ENCODE measurements at regions not wholly inside any gene's neighbourhood (a gene's known extent, or its start where the extent isn't known, plus 50 kb on each side); places are given as distances from the start of the nearest gene placed in this dataset.
"Not testable (repeated sequence)": the region's sequence is repeated elsewhere in the genome, so short reads cannot be mapped to it uniquely, and the experiment has no call there.

DNA sequence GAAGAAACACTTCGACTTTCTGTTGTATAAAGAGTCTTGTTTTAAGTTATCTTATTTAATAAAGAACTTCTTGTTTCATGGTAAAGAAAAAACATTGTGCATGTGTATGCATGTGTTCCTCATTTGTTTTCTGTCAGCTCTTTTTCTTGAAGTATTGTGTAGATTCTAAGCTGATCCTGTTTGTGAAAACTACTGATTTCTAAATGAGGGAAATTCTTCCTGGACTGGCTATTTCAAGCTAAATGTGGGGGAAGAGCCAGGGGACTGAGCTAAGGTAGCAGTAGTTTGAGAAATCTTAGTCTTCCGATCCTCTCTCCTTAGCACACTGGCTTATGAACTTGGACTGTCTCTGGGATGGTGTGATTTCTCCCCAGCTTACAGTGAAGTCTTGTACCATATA, 56.4 kb upstream of the RBMS1 start:
- DNase-seq: no peak

DNA sequence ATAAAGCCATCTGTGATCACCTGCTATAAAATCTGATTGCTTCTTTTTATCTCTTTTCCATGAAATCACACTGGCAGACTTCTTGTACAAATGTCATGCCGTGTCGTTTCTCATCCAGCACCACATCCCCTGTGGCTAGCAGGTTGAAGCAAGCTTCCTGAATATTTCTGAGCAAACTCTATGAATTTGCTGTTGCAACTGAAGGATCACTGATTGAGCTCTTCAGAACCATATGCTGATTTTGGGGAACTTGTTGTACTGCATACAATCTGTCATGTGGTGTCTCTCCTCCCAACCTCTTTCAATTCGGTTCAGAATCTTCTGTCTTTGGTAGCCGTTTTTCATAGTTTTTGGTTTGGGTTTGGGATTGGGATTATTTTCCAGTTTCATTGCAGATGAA, 57.7 kb upstream of the RBMS1 start:
- DNase-seq: no peak

DNA sequence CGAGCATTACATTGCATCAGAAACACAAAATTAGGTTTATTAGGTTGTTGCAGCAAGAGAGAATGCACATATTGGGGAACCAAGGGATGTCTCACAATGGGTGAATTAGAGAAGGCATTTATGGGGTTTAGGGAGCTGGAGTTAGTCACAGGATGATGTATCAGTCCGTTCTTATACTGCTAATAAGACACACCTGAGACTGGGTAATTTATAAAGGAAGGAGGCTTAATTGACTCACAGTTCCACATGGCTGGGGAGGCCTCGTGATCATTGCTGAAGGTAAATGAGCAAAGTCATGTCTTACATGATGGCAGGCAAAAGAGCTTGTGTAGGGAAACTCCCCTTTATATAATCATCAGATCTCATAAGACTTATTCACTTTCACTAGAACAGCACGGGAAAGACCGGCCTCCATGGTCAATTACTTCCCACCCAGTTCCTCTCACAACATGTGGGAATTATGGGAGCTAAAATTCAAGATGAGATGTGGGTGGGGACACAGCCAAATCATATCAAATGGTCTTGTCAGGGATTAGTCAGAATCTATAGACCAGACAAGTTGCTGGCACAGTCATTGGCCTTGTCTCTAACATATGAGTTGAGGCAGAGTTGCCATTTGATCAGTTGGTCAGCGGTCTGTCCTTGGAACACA, 61.9 kb upstream of the RBMS1 start:
- no peak for DNase-seq

DNA sequence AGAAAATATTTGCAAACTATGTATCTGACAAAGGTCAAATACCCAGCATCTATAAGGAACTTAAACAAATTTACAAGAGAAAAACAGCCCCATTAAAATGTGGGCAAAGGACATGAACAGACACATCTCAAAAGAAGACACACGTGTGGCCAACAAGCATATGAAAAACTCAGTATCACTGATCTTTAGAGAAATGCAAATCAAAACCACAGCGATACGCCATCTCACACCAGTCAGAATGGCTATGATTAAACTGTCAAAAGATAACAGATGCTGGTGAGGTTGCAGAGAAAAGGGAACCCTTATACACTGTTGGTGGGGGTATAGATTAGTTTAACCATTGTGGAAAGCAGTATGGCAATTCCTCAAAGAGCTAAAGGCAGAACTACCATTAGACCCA, 64.3 kb upstream of the RBMS1 start:
- no peak for DNase-seq

DNA sequence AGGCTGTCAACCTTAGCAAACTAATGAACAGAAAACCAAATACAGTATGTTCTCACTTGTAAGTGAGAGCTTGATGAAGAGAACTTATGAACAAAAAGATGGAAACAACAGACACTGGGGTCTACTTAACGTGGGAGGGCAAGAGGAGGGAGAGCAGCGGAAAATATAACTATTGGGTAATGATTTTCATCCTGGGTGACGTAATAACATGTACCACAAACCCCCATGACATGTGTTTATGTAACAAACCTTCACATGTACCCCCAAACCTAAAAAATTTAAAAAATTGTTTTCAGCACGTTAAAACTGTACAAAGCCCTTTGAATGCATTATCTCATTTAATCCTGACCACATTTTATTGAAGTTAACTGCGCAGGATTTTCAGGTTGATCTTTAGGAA, 64.9 kb upstream of the RBMS1 start:
- DNase-seq: no peak

DNA sequence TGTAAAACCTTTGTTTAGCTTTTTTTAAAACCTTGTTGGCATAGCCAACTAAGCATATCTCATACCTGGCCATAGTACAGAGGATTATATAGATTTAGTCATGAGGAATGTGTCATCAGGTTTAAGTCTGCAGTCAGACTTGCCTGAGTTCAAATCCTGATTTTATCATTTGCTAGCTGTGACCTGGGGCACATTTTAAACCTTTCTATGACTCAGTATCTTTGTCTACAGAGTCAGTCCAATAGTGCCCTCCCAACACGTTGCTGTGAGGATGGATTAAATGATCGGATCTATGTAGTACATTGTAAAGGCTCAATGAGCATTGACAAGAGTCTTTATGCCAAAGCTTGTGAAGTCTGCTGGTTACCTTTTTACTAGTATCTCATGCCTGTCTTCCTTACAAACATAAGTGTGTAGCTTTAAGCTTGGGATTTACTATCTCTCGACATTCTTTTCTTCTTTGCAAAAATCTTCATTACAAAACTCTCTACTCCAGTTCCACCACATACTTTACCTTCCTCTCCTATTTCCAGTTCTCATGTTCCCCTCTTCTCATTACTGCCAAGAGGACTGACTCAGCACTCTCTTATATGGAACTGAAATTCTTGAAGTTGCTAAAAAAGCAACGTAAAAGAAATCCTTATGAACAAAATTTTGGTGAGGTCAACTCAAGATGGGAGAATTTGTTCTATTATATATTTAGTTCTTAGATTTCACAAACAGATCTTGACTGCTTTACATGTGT, 68.1 kb upstream of the RBMS1 start:
- DNase-seq: peak; percentile 8

DNA sequence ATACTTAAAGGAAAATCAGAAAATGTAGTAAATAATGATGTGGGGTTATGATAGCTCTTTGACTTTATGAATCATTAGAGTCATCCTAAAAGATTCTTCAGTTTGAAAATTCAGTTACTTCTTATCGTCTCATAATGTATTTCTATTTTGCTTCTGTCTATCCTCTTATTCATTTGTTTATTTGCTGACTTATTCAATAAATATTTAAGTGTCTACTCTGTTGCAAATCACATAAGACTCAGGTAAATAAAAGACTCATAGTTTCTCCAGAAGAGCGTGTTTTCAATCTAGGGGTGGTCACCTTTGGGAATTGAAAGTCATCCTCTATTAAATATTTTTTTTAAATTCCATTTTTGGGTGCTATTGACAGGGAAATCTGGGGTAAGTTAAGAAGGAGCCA, 69.1 kb upstream of the RBMS1 start:
- no peak for DNase-seq

DNA sequence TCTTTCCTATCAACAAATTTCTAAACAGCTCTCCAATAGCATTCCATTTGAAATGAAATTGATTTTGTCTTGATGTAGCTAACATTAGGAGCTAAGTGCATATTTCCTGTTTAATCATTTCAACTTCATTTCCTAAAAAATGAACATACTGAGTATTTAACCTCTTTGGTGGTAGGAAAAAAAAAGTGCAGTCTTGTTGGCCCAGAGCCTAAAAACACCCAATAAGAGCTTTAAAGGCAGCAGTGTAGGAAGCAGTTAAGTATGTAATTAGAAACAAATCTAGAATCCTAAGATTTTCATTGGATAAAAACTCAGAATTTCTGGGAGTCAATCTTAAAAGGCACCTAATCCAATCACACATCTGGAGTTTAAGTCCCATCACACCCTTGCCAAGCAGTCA, 71.0 kb upstream of the RBMS1 start:
- DNase-seq: no peak

DNA sequence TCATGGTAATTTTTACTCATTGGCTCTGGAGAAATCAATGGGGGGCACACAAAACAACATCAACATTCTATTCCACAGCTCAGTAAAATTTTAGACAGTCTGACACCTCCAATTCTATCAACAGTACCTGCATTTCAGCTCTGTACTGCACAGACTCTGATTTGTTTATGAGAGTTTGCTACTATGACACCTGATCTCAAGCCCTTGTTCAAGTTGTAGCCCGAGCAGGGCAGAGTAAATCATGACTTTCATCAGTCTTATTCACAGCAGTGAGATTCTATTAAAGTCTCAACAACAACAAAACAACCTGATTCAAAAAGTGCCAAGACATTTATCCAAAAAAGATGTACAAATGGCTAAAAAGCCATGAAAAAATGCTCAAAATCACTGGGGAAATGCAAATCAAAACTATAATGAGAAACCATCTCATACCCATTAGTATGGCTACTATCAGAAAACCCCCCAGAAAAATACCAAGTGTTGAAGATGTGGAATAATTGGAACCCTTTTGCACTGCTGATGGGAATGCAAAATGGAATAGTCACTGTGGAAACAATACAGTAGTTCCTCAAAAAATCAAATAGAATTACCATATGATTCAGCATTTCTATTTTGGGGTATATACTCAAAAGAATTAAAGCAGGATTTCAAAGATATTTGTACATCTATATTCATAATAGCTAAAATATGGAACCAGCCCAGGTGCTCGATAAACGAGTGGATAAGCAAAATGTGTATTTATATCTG, 71.7 kb upstream of the RBMS1 start:
- no peak for DNase-seq

DNA sequence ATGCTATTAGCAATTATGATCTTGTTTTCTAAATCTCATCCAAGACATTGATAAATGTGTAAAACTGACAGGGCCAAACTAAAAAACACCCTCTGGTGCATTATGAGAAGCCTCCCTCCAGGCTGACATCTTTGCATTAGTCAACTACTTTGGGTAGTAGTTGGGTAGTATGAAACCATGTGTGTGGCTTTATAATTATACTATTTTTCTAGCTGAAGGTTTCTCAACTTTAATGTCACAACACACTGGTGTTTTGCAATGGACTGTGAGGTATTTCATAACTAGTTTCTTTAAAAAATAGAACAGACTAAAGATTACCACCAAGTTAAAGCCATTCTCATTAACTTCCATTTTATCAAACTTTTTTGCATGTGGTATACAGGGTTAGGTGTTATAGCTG, 73.1 kb upstream of the RBMS1 start:
- no peak for DNase-seq

DNA sequence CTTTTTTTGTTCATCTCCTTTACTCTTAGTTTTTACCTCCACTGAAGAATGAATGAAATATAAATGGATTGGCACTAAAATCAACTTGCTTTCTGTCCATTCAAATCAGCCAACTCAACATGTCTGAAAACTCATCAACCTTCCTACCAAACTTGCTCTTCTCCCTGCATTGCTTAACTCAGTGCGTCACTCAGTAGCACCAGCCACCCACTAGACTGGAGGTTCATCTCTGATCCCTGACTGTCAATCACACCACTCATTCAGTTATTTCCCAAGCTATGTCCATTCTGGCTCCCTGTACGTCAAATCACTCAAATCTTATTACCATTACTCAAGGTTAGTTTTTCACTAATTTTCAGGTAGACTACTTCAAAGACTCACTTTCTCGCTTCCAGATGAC, 75.2 kb upstream of the RBMS1 start:
- DNase-seq: no peak

DNA sequence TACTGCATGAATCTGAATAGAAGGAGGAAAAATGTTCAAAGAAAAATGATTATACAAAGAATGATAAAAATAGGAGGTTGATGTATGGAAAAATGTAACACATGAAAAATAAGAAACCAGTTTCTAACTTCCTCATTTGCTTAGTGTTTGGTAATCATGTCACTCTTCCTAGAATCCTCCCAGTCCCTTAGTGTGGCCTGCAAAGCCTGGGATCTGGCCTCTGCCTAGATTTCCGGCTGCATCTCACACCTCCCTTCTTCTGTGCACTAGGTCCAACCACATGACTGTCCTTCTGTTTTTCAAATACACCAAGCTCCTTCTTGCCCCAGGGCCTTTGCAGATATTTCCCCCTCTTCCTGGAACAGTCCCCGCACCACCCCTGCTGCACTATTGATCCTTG, 76.8 kb upstream of the RBMS1 start:
- no peak for DNase-seq

DNA sequence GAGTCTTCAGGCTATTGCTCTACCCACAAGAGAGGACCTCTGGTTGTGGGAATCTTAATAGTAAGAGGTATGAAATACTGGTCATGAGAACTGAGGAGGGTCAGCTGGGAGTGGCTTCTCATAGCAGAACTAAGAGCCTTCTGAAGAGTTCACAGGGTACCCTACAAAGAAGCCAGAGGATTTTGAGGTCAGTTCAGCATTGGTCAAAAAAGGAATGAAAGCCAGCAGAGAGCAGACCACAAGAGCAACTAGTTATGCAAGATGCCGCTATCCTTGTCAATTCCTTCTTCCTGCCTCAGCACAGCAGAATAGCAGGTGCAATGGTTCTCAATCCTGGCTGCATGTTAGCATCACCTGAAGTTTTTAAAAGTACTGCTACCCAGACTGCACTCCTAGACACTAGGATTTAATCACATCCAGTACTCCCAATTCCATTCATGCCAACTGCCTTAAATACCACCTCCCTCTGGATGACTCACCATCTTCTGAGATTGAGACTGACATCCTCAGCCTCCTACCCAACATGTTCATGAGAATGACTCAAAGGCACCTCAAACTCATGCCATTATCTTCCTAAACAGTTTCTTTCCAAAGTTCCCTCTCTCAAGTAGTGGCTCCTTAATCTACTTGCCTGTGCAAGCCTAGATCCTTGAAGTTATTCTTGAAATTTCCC, 81.0 kb upstream of the RBMS1 start:
- no peak for DNase-seq

DNA sequence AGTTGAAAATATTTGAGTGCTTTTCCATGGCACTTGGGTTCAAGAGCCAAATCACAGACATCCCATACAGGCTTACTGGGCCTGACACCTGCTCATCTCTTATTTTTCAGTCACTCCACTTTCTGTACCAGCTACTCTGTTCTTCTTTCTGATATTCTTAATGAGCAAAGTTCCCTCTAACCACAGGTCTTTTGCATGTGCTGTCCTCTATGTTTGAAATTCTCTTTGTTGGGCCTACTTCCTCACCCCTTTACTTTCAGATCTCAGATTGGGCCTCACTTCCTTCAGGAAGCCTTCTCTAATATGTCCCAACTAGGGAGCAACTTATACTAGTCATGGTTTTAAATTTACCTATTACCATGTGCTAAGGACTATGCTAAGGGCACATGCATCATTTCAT, 81.8 kb upstream of the RBMS1 start:
- DNase-seq: no peak

DNA sequence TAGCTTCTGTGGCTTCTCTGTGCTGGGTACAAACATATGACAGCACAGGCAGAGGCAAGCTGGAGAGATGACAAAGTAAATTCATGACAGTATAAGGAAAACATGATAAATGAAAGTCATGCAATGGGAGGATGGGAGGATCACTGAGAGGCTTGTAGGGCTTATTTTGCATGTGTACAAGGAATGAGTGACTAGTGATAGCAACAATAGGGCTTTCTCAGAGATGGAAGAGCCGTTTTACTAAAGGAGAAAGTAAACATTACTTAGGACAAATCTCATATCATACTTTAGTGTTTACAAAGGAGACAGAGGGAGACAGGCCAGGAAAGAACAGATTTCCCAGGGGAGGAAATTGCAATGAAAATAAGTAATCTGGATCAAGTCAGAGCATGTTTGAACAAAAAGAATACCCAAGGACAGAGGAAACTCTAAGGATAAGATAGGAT, 82.5 kb upstream of the RBMS1 start:
- no peak for DNase-seq

DNA sequence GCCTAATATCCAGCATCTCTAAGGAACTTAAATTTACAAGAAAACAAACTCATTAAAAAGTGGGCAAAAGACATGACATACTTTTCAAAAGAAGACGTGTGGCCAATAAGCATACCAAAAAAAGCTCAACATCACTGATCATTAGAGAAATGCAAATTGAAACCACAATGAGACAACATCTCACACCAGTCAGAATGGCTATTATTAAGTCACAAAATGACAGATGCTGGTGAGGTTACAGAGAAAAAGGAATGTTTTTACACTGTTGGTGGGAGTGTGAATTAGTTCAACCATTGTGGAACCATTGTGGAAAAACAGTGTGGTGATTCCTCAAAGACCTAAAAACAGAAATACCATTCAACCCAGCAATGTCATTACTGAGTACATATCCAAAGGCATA, 83.5 kb upstream of the RBMS1 start:
- DNase-seq: not testable (repeated sequence)

DNA sequence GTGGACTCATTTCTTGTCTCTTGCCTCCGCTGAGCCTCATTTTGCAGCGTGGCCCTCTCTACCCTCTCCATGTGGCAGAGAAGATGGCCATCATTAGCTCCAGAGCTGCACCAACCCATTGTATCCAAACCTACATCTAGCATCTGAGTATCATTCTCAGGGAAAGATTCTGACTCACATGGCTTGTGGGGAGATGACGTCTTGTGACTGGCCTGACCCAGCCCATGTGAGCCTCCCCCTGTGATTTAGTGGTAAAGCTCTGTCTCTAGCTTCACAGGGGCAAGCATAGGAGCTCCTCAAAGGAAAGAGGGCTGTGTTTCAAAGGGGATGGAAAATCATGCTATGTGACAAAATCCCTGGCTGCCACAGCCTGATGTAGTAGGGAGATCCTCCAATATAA, 87.4 kb upstream of the RBMS1 start:
- no peak for DNase-seq

DNA sequence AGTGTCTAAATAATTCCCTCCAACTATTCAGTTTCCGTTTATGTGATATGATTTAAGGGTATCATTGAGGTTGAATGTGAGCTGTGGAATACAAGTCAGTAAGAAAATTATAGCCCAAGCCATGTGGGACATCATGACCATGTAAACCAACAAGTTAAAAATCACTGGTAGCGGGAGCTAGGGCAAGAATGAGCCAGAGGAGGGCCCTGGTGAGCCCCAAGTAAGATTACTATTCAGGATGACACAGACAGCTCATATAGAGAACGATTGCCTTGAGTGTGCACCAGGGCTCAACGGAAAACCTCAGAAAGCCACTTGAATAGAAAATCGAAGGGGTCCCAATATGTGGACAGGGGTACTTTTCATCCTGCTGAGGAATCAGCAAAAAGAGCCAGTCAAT, 87.8 kb upstream of the RBMS1 start:
- no peak for DNase-seq

DNA sequence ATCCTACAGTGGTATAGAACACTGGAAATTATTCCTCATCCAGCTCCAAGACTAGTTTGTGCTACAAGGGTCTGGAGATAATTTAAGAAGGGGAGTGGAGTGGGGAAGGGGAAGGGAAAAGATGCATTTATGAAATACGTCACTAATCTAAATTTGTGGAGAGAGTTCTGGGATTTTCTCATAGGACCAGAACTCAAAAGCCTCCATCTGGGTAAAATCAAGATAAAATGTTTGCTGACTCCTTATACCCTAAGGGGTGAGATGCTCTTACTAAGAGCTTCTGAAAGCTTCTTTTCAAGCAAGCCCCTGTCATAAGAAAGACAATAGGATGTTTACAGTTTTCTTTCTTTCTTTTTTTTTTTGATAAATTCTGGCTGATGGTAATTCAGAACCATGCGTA, 88.5 kb upstream of the RBMS1 start:
- no peak for DNase-seq

DNA sequence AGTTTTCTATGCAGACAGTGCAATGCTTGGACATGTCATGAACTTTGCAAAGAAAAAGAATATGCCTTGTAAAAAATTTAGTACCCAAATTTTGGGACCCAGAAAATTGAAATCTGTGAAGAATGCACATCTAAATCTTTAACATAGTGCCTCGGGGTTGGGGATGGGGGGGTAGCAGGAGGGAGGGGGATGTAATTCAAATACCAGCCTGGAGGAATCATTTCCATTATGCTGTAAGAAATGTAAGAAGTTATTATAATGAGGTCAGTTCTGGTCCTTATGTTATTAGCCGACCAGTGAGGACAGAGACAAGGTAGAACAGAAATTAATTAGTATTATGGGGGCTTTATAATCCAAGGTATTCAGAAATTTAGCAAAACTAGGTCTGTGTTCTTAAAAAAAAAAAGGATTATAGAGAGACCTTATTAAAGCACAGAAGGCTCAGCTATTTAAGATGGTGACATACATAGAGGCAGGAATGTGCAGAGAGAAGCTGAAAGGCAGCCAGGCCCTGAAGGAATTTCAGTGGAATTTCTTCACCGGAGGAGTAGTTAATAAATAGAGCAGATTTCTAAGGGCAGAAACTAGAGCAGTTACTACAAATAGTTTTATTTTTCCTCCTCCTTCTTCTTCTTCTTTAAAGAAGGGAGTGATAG, 89.0 kb upstream of the RBMS1 start:
- no peak for DNase-seq

DNA sequence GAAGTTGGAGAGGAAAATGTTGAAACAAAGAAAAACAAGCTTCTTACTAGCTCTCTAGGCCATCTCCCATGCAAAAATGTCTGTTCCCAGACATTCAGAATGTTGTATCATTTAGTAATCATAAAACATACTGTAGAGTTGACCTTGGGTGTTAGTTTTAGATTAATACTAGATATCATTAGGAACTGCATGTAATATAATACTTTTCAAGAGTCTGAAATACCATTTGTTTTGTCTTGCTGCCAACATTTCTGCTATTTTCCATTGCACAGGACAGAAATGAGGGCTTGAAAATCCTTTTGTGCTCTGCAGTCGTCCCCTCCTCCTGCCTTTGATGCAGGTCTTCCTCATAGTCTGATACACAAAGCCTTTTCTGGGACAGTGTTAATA, 89.5 kb upstream of the RBMS1 start:
- DNase-seq: no peak

DNA sequence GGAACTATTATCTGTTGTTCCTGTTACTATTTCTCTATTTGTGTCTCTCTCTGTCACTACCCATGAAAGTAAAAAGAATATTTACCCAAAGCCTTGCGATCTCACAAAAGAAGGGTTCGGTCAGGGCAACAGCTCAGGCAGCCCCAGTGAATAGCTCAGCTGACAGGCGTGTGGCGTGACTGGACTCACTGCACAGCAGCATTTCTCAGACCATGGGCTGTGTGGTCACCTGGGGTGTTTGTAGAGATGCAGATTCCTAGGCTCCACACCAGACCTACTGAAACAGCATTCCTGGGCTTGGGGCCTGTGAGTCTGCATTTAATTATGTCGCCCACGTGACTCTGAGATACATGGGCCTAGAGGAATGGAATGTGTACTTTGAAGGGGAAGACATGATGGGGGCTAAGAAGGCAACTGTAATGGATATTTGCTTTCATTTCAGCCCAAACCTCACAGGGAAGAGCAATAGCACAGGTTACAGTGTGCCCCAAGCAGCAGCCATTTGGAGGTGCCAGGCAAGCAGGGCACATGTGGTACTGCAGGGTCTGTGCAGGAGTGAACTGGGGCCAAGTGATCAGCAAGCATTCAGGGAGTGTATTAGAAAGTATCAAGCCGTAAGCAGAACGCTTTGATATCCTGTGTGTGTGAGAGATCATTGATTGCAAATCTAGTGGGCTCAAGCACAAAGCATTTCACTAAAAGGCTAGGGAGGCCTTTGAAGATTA, 90.4 kb upstream of the RBMS1 start:
- no peak for DNase-seq

Data from GDM1 (cell line).